Activated CD4-positive, alpha-beta T cell treated with anti-CD3 and anti-CD28 coated beads, Interleukin-2, amount 10 ng/mL, durations not matched to agents 24 days and 14 days (primary cell): ENCODE measurements at regions not wholly inside any gene's neighbourhood (a gene's known extent, or its start where the extent isn't known, plus 50 kb on each side); places are given as distances from the start of the nearest gene placed in this dataset.

Experiments
- DNase-seq: peaks from one replicate; pipeline ENCODE4 v3.0.0; 2022
- H3K27ac Mint-ChIP-seq: one replicate; pipeline ENCODE4 v1.8.0; 2022; ENCODE audit warnings: mild to moderate bottlenecking, mixed read lengths
- H3K27me3 Mint-ChIP-seq: one replicate; pipeline ENCODE4 v1.8.0; 2022; ENCODE audit warnings: mixed read lengths
- H3K36me3 Mint-ChIP-seq: one replicate; pipeline ENCODE4 v1.8.0; 2022; ENCODE audit warnings: low read depth, mild to moderate bottlenecking, mixed read lengths
- H3K4me1 Mint-ChIP-seq: one replicate; pipeline ENCODE4 v1.8.0; 2021; ENCODE audit warnings: mixed read lengths
- H3K4me3 Mint-ChIP-seq: one replicate; pipeline ENCODE4 v1.8.0; 2022; ENCODE audit warnings: mild to moderate bottlenecking, moderate library complexity, mixed read lengths
- H3K9me3 Mint-ChIP-seq: one replicate; pipeline ENCODE4 v1.8.0; 2021; ENCODE audit warnings: mixed read lengths
- intact Hi-C: fragments of 100-400 bp; cut with micrococcal nuclease; formaldehyde crosslinking; loops from one replicate; pipeline ENCODE4 v1.15.1; 2023

GRCh38 chr12:92299344-92299743 lies 153.7 kb upstream of the BTG1 start:
- DNase-seq = no peak
- intact Hi-C loops = loop anchor here (5.0 kb wide), 2 partner anchors 43 to 152 kb away; partner anchors contain the start of gene BTG1
- Mint-ChIP-seq H3K4me1 (peaks cover 28% of the 10 kb centered on the region), H3K9me3 (peaks cover 8% of the 10 kb centered on the region), H3K4me3 (no peak overlapping the region), H3K27me3 (no peaks in the 10 kb centered on the region), H3K27ac (no peak overlapping the region), H3K36me3 (peaks cover 7% of the 10 kb centered on the region)

GRCh38 chr12:92297932-92298696 lies 152.5 kb upstream of the BTG1 start:
- intact Hi-C loops = loop anchor here (5.0 kb wide), 2 partner anchors 44 to 151 kb away; partner anchors contain the start of gene BTG1
- DNase-seq = peak; percentile 76
- peaks cover 24% of the 10 kb centered on the region for H3K4me1 Mint-ChIP-seq
- no peaks in the 10 kb centered on the region for H3K27me3 Mint-ChIP-seq
- peaks cover 11% of the 10 kb centered on the region for H3K9me3 Mint-ChIP-seq
- peak overlapping the region; percentile 82 for H3K27ac Mint-ChIP-seq
- H3K36me3 Mint-ChIP-seq = peaks cover 7% of the 10 kb centered on the region
- H3K4me3 Mint-ChIP-seq = peak overlapping the region; percentile 23

- no peak for DNase-seq
- intact Hi-C loops = loop anchor here (5.0 kb wide), 2 partner anchors 45 to 150 kb away; partner anchors contain the start of gene BTG1
- H3K4me3 Mint-ChIP-seq = peak overlapping the region; percentile 23
- peaks cover 11% of the 10 kb centered on the region for H3K9me3 Mint-ChIP-seq
- peaks cover 7% of the 10 kb centered on the region for H3K36me3 Mint-ChIP-seq
- no peaks in the 10 kb centered on the region for H3K27me3 Mint-ChIP-seq
- H3K27ac Mint-ChIP-seq = peak overlapping the region; percentile 82
- H3K4me1 Mint-ChIP-seq = peaks cover 24% of the 10 kb centered on the region
Measured at GRCh38 chr12:92297405-92297804, 151.8 kb upstream of the BTG1 start.

- no peak overlapping the region for H3K27ac Mint-ChIP-seq
- H3K9me3 Mint-ChIP-seq = peaks cover 11% of the 10 kb centered on the region
- no peaks in the 10 kb centered on the region for H3K27me3 Mint-ChIP-seq
- intact Hi-C loops = loop anchor here (5.0 kb wide), 2 partner anchors 47 to 148 kb away; partner anchors contain the start of gene BTG1
- H3K36me3 Mint-ChIP-seq = peaks cover 7% of the 10 kb centered on the region
- no peak for DNase-seq
- no peak overlapping the region for H3K4me3 Mint-ChIP-seq
- peaks cover 24% of the 10 kb centered on the region for H3K4me1 Mint-ChIP-seq
Measured at GRCh38 chr12:92295523-92295922, 149.9 kb upstream of the BTG1 start.

- Mint-ChIP-seq H3K36me3 (peaks cover 7% of the 10 kb centered on the region), H3K27ac (no peak overlapping the region), H3K4me1 (peaks cover 24% of the 10 kb centered on the region), H3K9me3 (peaks cover 11% of the 10 kb centered on the region), H3K27me3 (no peaks in the 10 kb centered on the region), H3K4me3 (no peak overlapping the region)
- DNase-seq = no peak
- intact Hi-C loops = loop anchor here (5.0 kb wide), 2 partner anchors 47 to 148 kb away; partner anchors contain the start of gene BTG1
Measured at GRCh38 chr12:92294676-92295440, 149.2 kb upstream of the BTG1 start.

- Mint-ChIP-seq H3K9me3 (peaks cover 8% of the 10 kb centered on the region), H3K27ac (no peak overlapping the region)
- intact Hi-C loops = no loop called here
Measured at GRCh38 chr12:92292016-92292415, 146.4 kb upstream of the BTG1 start.

GRCh38 chr12:92290886-92291285 lies 145.2 kb upstream of the BTG1 start:
- Mint-ChIP-seq H3K27ac (no peak overlapping the region), H3K9me3 (peaks cover 10% of the 10 kb centered on the region), H3K36me3 (peaks cover 5% of the 10 kb centered on the region), H3K4me3 (no peak overlapping the region), H3K27me3 (no peaks in the 10 kb centered on the region), H3K4me1 (peaks cover 3% of the 10 kb centered on the region)
- intact Hi-C loops = no loop called here
- no peak for DNase-seq

More at GRCh38 chr12:92292016-92292415, 146.4 kb upstream of the BTG1 start:
- Mint-ChIP-seq H3K27me3 (no peaks in the 10 kb centered on the region), H3K4me1 (peaks cover 9% of the 10 kb centered on the region), H3K4me3 (no peak overlapping the region), H3K36me3 (peaks cover 5% of the 10 kb centered on the region)
- no peak for DNase-seq

GRCh38 chr12:92290350-92290695 lies 144.7 kb upstream of the BTG1 start:
- Mint-ChIP-seq H3K36me3 (peaks cover 2% of the 10 kb centered on the region), H3K4me3 (no peak overlapping the region), H3K27me3 (no peaks in the 10 kb centered on the region), H3K4me1 (no peaks in the 10 kb centered on the region), H3K9me3 (peaks cover 6% of the 10 kb centered on the region), H3K27ac (no peak overlapping the region)
- DNase-seq = no peak
- intact Hi-C loops = no loop called here

- no peak overlapping the region for H3K27ac Mint-ChIP-seq
- H3K36me3 Mint-ChIP-seq = peaks cover 2% of the 10 kb centered on the region
- no peaks in the 10 kb centered on the region for H3K27me3 Mint-ChIP-seq
- H3K9me3 Mint-ChIP-seq = peaks cover 6% of the 10 kb centered on the region
- H3K4me1 Mint-ChIP-seq = no peaks in the 10 kb centered on the region
- no peak overlapping the region for H3K4me3 Mint-ChIP-seq
- DNase-seq = no peak
- intact Hi-C loops = no loop called here
Measured at GRCh38 chr12:92289629-92290349, 144.1 kb upstream of the BTG1 start.

GRCh38 chr12:92288561-92288960 lies 142.9 kb upstream of the BTG1 start:
- peaks cover 3% of the 10 kb centered on the region for H3K9me3 Mint-ChIP-seq
- peaks cover 2% of the 10 kb centered on the region for H3K36me3 Mint-ChIP-seq
- no peaks in the 10 kb centered on the region for H3K4me1 Mint-ChIP-seq
- no peak overlapping the region for H3K27ac Mint-ChIP-seq
- intact Hi-C loops = no loop called here
- DNase-seq = no peak
- no peak overlapping the region for H3K4me3 Mint-ChIP-seq
- H3K27me3 Mint-ChIP-seq = no peaks in the 10 kb centered on the region

GRCh38 chr12:92278378-92278828 lies 132.8 kb upstream of the BTG1 start:
- intact Hi-C loops = no loop called here
- no peaks in the 10 kb centered on the region for H3K27me3 Mint-ChIP-seq

GRCh38 chr12:92277795-92278194 lies 132.1 kb upstream of the BTG1 start:
- intact Hi-C loops = no loop called here
- Mint-ChIP-seq H3K27ac (peak overlapping the region; percentile 17), H3K9me3 (peaks cover 13% of the 10 kb centered on the region), H3K36me3 (no peaks in the 10 kb centered on the region), H3K4me1 (peaks cover 8% of the 10 kb centered on the region), H3K4me3 (no peak overlapping the region), H3K27me3 (no peaks in the 10 kb centered on the region)
- DNase-seq = no peak

More at GRCh38 chr12:92278378-92278828, 132.8 kb upstream of the BTG1 start:
- Mint-ChIP-seq H3K9me3 (peaks cover 13% of the 10 kb centered on the region), H3K4me3 (no peak overlapping the region), H3K36me3 (no peaks in the 10 kb centered on the region), H3K27ac (peak overlapping the region; percentile 26), H3K4me1 (peaks cover 8% of the 10 kb centered on the region)
- DNase-seq = no peak

GRCh38 chr12:92276276-92276675 lies 130.6 kb upstream of the BTG1 start:
- H3K4me1 Mint-ChIP-seq = peaks cover 8% of the 10 kb centered on the region
- intact Hi-C loops = no loop called here
- H3K27ac Mint-ChIP-seq = no peak overlapping the region
- no peaks in the 10 kb centered on the region for H3K36me3 Mint-ChIP-seq
- no peak for DNase-seq
- H3K27me3 Mint-ChIP-seq = no peaks in the 10 kb centered on the region
- no peak overlapping the region for H3K4me3 Mint-ChIP-seq
- peaks cover 8% of the 10 kb centered on the region for H3K9me3 Mint-ChIP-seq
